Hepatocyte (in vitro differentiated cells): ENCODE measurements at regions not wholly inside any gene's neighbourhood (a gene's known extent, or its start where the extent isn't known, plus 50 kb on each side); places are given as distances from the start of the nearest gene placed in this dataset.

Experiments used
- DNase-seq: peaks from one replicate; pipeline ENCODE4 v3.0.0-alpha.2; 2016; ENCODE audit warnings: low spot score
- H2AFZ ChIP-seq: fragments of 200-600 bp; sonication (generic); 2 replicates; pipeline ENCODE4 v1.6.0; 2016; ENCODE audit warnings: antibody characterized with exemption, mild to moderate bottlenecking
- H3K27ac ChIP-seq: fragments of 200-600 bp; sonication (generic); 2 replicates; pipeline ENCODE4 v1.5.1; 2016; ENCODE audit warnings: mild to moderate bottlenecking
- H3K27me3 ChIP-seq: fragments of 200-600 bp; sonication (generic); 2 replicates; pipeline ENCODE4 v1.6.1; 2016
- H3K36me3 ChIP-seq: fragments of 200-600 bp; sonication (generic); replicated peaks from 2 replicates; pipeline ENCODE4 v1.5.1; 2016; ENCODE audit warnings: low read depth; ENCODE audit not compliant: insufficient read depth
- H3K4me1 ChIP-seq: fragments of 200-600 bp; sonication (generic); 2 replicates; pipeline ENCODE4 v1.5.1; 2016; ENCODE audit warnings: mild to moderate bottlenecking, moderate library complexity; ENCODE audit not compliant: insufficient read depth
- H3K4me2 ChIP-seq: fragments of 200-600 bp; sonication (generic); 2 replicates; pipeline ENCODE4 v1.6.0; 2016
- H3K4me3 ChIP-seq: fragments of 200-600 bp; sonication (generic); 2 replicates; pipeline ENCODE4 v1.5.1; 2016; ENCODE audit warnings: mild to moderate bottlenecking
- H3K79me2 ChIP-seq: fragments of 200-600 bp; sonication (generic); 2 replicates; pipeline ENCODE4 v1.6.0; 2017; ENCODE audit warnings: mild to moderate bottlenecking
- H3K9me2 ChIP-seq: fragments of 200-600 bp; sonication (generic); replicated peaks from 2 replicates; pipeline ENCODE4 v1.6.0; 2017; ENCODE audit warnings: mild to moderate bottlenecking; ENCODE audit not compliant: insufficient read depth
- H3K9me3 ChIP-seq: fragments of 200-600 bp; sonication (generic); 2 replicates; pipeline ENCODE4 v1.5.1; 2016; ENCODE audit warnings: low read depth, mild to moderate bottlenecking
- H4K20me1 ChIP-seq: fragments of 200-600 bp; sonication (generic); 2 replicates; pipeline ENCODE4 v1.6.0; 2016; ENCODE audit warnings: mild to moderate bottlenecking; ENCODE audit not compliant: insufficient read depth, poor library complexity, severe bottlenecking
- EZH2 ChIP-seq: fragments of 200-600 bp; sonication (generic); IDR thresholded peaks from 2 replicates; pipeline ENCODE4 v1.6.1; 2016; ENCODE audit warnings: antibody characterized with exemption, mild to moderate bottlenecking, borderline replicate concordance
- EZH2phosphoT487 ChIP-seq: fragments of 200-600 bp; sonication (generic); IDR thresholded peaks from one replicate; pipeline ENCODE4 v1.6.1; 2018; ENCODE audit warnings: antibody characterized with exemption, mild to moderate bottlenecking, low read depth, moderate library complexity; ENCODE audit not compliant: unreplicated experiment, severe bottlenecking
- WGBS: methylation state at CpG from one replicate; pipeline ENCODE4 v1.1.6; 2016; ENCODE audit warnings: low lambda C conversion rate; ENCODE audit errors: missing lambda C conversion rate; 5-methylcytosine and 5-hydroxymethylcytosine counted together
- TF ChIP-seq, protein P1 (sequence below): fragments of 200-600 bp; sonication (generic); IDR thresholded peaks from 2 replicates; pipeline ENCODE4 v1.5.1; 2016; ENCODE audit warnings: antibody characterized with exemption, mild to moderate bottlenecking; ENCODE audit not compliant: poor library complexity

DNA sequence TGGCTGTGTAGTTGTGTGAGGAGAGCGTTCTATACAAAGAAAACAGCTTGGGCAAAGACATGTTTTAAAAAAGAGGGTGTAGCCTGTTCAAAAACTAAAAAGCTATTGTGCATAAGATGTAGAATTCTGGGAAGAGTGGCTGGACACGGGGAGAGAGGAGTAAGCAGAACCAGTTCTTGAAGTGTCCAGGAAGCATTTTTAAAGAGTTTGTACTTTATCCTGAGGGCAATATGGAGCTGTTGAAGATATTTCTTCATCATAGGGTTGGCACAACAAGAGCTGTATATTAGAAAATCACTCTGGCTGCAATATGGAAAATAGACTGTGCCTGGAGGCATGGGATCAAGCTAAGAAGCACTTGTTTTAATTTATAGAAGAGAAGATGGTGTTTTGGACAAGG lies 458.9 kb upstream of the LMO3 start:
- H3K27ac ChIP-seq = no peak overlapping the region
- DNase-seq = no peak
- no peaks in the 10 kb centered on the region for H4K20me1 ChIP-seq
- H2AFZ ChIP-seq = no peak overlapping the region
- H3K9me3 ChIP-seq = no peaks in the 10 kb centered on the region
- H3K4me3 ChIP-seq = no peak overlapping the region
- 66% methylated on average over 2 of the region's 2 CpGs for WGBS
- H3K4me1 ChIP-seq = no peaks in the 10 kb centered on the region
- no peaks in the 10 kb centered on the region for H3K27me3 ChIP-seq
- TF ChIP-seq EZH2 (no peak), EZH2phosphoT487 (no peak)
- TF ChIP-seq, protein P1, sequence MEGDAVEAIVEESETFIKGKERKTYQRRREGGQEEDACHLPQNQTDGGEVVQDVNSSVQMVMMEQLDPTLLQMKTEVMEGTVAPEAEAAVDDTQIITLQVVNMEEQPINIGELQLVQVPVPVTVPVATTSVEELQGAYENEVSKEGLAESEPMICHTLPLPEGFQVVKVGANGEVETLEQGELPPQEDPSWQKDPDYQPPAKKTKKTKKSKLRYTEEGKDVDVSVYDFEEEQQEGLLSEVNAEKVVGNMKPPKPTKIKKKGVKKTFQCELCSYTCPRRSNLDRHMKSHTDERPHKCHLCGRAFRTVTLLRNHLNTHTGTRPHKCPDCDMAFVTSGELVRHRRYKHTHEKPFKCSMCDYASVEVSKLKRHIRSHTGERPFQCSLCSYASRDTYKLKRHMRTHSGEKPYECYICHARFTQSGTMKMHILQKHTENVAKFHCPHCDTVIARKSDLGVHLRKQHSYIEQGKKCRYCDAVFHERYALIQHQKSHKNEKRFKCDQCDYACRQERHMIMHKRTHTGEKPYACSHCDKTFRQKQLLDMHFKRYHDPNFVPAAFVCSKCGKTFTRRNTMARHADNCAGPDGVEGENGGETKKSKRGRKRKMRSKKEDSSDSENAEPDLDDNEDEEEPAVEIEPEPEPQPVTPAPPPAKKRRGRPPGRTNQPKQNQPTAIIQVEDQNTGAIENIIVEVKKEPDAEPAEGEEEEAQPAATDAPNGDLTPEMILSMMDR = no peak
- no peaks in the 10 kb centered on the region for H3K9me2 ChIP-seq
- H3K79me2 ChIP-seq = no peaks in the 10 kb centered on the region
- no peak overlapping the region for H3K4me2 ChIP-seq
- no peaks in the 10 kb centered on the region for H3K36me3 ChIP-seq

DNA sequence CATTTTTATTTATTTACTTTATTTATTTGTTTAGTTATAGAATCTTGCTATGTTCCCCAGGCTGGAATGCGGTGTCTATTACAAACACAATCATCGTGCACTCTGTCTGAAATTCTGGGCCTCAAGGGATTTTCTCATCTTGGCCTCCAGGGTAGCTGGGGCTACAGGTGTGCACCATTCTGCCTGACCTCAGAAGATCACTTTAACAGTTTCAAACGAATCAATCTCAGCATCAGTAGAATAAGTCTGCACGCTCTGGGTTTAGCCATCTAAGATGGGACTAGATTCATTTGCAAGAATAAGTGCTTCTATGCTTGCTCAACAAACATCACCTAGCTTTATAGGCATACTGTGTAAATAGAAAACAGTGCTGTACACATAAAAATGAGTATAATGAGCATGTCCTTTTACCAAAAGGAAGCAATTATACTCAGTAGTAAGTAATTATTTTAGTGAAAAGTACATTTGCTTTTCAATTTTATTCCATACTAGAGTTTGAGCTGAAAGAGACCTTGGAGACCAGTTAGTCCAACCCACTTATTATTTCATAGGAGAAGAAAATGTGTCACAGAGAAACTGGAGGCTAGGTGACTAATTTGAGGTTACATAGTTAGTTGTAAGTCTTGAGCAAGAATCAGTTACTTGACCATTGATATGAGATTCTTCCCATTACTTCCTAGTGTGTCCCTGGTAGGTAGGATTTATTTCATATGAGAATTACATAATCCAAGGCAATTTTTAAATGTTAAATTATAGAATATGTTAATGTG lies 456.5 kb upstream of the LMO3 start:
- no peak overlapping the region for H2AFZ ChIP-seq
- H3K4me2 ChIP-seq = no peak overlapping the region
- no peaks in the 10 kb centered on the region for H3K9me2 ChIP-seq
- H4K20me1 ChIP-seq = no peaks in the 10 kb centered on the region
- H3K9me3 ChIP-seq = no peaks in the 10 kb centered on the region
- H3K4me1 ChIP-seq = no peaks in the 10 kb centered on the region
- WGBS = 74% methylated on average over 4 of the region's 4 CpGs
- DNase-seq = no peak
- H3K27me3 ChIP-seq = no peaks in the 10 kb centered on the region
- H3K4me3 ChIP-seq = peak overlapping the region; percentile 3
- TF ChIP-seq EZH2 = no peak
- TF ChIP-seq, protein P1 = no peak
- no peak for TF ChIP-seq EZH2phosphoT487
- no peaks in the 10 kb centered on the region for H3K36me3 ChIP-seq
- no peak overlapping the region for H3K27ac ChIP-seq
- H3K79me2 ChIP-seq = no peaks in the 10 kb centered on the region

DNA sequence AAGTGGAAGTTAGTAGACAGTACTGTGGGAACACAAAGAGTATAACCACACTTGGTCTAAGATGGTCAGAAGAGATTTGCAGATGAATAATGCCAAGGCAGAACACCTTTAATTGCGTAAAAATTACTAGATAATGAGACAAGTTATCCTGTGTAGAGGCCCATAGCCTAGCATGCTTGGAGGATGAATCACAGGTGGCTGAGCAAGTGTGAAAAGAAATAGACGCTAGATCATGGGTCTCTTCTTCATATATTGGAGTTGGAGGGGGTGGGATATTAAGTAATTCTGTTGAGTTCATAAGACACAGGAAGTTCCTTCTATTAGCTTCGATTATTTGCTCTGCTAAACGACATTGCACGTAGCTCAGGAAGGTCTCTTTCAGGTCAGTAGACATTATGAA lies 454.3 kb upstream of the LMO3 start:
- Histone ChIP-seq H3K4me1 (no peaks in the 10 kb centered on the region), H3K4me3 (no peak overlapping the region), H3K27ac (no peak overlapping the region), H3K9me3 (no peaks in the 10 kb centered on the region), H3K36me3 (no peaks in the 10 kb centered on the region), H3K27me3 (no peaks in the 10 kb centered on the region), H3K79me2 (no peaks in the 10 kb centered on the region), H4K20me1 (no peaks in the 10 kb centered on the region), H3K4me2 (no peak overlapping the region), H3K9me2 (no peaks in the 10 kb centered on the region), H2AFZ (no peak overlapping the region)
- DNase-seq = no peak
- TF ChIP-seq EZH2phosphoT487 = no peak
- 87% methylated on average over 5 of the region's 5 CpGs for WGBS

DNA sequence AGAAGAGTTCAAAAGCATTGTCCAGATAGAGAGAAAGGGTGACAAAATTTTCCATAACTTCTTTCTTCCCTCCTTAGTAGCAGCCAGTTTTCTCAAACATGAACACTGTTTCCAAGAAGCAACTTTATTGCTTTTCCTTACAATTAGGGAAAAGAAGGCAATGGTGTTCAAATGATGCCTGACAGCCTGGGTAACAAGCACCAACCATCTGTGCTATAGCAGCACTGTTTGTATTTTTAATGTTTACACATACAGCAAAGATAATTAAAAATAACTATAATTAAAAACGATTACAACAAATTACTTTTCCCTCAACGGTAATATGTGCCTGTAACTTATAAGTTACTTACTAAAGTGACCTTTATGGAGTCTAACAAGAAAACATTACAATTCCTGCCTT lies 450.6 kb upstream of the LMO3 start:
- Histone ChIP-seq H3K79me2 (no peaks in the 10 kb centered on the region), H3K27ac (no peak overlapping the region), H3K4me2 (no peak overlapping the region), H3K36me3 (no peaks in the 10 kb centered on the region), H3K4me1 (no peaks in the 10 kb centered on the region), H2AFZ (no peak overlapping the region), H4K20me1 (no peaks in the 10 kb centered on the region), H3K27me3 (no peaks in the 10 kb centered on the region), H3K4me3 (no peak overlapping the region), H3K9me2 (no peaks in the 10 kb centered on the region), H3K9me3 (no peaks in the 10 kb centered on the region)
- WGBS = 78% methylated on average over 2 of the region's 2 CpGs
- no peak for DNase-seq
- TF ChIP-seq EZH2 = no peak
- TF ChIP-seq EZH2phosphoT487 = no peak
- TF ChIP-seq, protein P1 = no peak
